Heart left ventricle (tissue), 16 donors: ENCODE measurements at regions not wholly inside any gene's neighbourhood (a gene's known extent, or its start where the extent isn't known, plus 50 kb on each side); places are given as distances from the start of the nearest gene placed in this dataset.

ENCODE experiments used
- ATAC-seq, 4 donors: fragments of 200-7000 bp; cut with Tn5 transposase; one replicate each; pipeline ENCODE4 v1.9.1; 2020 to 2022; ENCODE audit warnings: moderate library complexity in 4 of 4, mild to moderate bottlenecking in 3 of 4, moderate number of reproducible peaks in 1 of 4
- DNase-seq, 5 donors: peaks; one replicate each; pipeline ENCODE4 v3.0.0-alpha.2; 2020
- H3K27ac ChIP-seq, 12 donors: fragments of 200-600 bp; sonication (generic) in 4 of 12; one replicate each; pipeline versions ENCODE4 v1.5.0 to v1.8.0; 2016 to 2022; ENCODE audit warnings: mild to moderate bottlenecking in 2 of 12
- H3K27me3 ChIP-seq, 9 donors: fragments of 200-600 bp; sonication (generic) in 2 of 9; one replicate each; pipeline versions ENCODE4 v1.5.1 to v1.8.0; 2016 to 2022; ENCODE audit warnings: mild to moderate bottlenecking in 3 of 9
- H3K36me3 ChIP-seq, 9 donors: fragments of 200-600 bp; sonication (generic) in 2 of 9; one replicate each; pipeline versions ENCODE4 v1.5.0 to v1.8.0; 2018 to 2022; ENCODE audit warnings: mild to moderate bottlenecking in 2 of 9
- H3K4me1 ChIP-seq, 12 donors: fragments of 200-600 bp; sonication (generic) in 4 of 12; one replicate each; pipeline versions ENCODE4 v1.5.0 to v1.8.0; 2016 to 2022; ENCODE audit warnings: mild to moderate bottlenecking in 3 of 12
- H3K4me3 ChIP-seq, 12 donors: fragments of 200-600 bp; sonication (generic) in 4 of 12; one replicate each; pipeline versions ENCODE4 v1.5.0 to v1.8.0; 2017 to 2022; ENCODE audit warnings: mild to moderate bottlenecking in 9 of 12, moderate library complexity in 4 of 12
- H3K9me3 ChIP-seq, 12 donors: fragments of 200-600 bp; sonication (generic) in 4 of 12; one replicate each; pipeline versions ENCODE4 v1.5.0 to v1.8.0; 2016 to 2022; ENCODE audit warnings: mild to moderate bottlenecking in 1 of 12
- POLR2A ChIP-seq, 2 donors: fragments of 450-650 bp; IDR thresholded peaks; one replicate each; pipeline ENCODE4 v1.6.1; 2017; ENCODE audit warnings: antibody characterized with exemption in 2 of 2, mild to moderate bottlenecking in 2 of 2, moderate library complexity in 2 of 2
- WGBS, 4 donors: extraction: QIAGEN DNeasy Blood & Tissue Kit in 2 of 4; methylation state at CpG; one replicate each; pipeline versions ENCODE4 v1.1.5 to v1.1.7; 2013 to 2018; 5-methylcytosine and 5-hydroxymethylcytosine counted together
- intact Hi-C, 10 donors: fragments of 100-400 bp; cut with DNase I; formaldehyde crosslinking; loops; one replicate each; pipeline versions ENCODE4 v1.11.1 to v1.14.2; 2022
- TF ChIP-seq, protein P1 (sequence below), 12 donors: fragments of 200-600 bp; sonication (generic) in 4 of 12; IDR thresholded peaks; one replicate each; pipeline versions ENCODE4 v1.5.0 to v1.8.0; 2018 to 2022; ENCODE audit warnings: antibody characterized with exemption in 12 of 12, mild to moderate bottlenecking in 5 of 12
- donor health status: ischemic (EF 13 %, LVEDD 7.1; RV severe dilation, severe dysfunction).
- donor health status: healthy with polysubstance abuse.
- donor health status: DM: no; HTN: yes; CAD: no.
- donor health status: DM: no; HTN: no; CAD: no.
- donor health status: ischemic (EF 25% LVEDD 6.9; RV normal size, moderate dysfunction).
- donor health status: ischemic (EF 25% LVEDD 5.7; RV mildly dilated, moderate dysfunction).
- donor health status: healthy.
- donor health status: DM: yes; HTN: yes; CAD: no.
- donor health status: ischemic (EF 35%, LVEDD 5.7; RV mildly dilated, moderate dysfunction).
- donor health status: nonischemic (EF 11% LVEDD 7.7; RV severe dilation, severe dysfunction).
- donor health status: DM: yes; HTN: yes; CAD: no.
- donor health status: PGD.
- donor health status: ischemic (EF 29% LVEDD 5.4; RV normal size, mild dysfunction).
- donor health status: nonischemic (EF 23%, LVEDD 6.1; RV moderate dilation, normal function).

DNA sequence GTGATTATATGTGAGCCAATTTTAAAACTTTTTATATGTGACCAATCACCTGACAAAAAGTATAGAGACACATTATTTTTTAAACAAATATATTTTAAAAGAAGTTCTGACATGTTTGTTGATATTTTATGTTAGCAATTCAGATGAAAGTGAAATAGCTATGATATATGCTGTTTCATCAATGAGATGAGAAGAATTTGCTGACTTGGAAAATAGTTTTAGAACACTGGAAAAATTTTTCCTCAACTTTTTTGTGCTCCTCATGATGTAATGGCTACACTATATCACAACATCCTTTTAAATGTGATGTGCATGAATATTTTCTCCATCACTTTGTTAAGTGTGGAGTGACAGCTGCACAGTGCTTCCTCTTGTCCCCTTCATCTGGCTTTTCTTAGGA is 434.0 kb downstream of the PLCL1 start:
- ATAC-seq: no peak
- H3K4me3 ChIP-seq: no peak overlapping the region
- no peak for TF ChIP-seq POLR2A (IDR thresholded peaks at IDR 0.05)
- TF ChIP-seq, protein P1, sequence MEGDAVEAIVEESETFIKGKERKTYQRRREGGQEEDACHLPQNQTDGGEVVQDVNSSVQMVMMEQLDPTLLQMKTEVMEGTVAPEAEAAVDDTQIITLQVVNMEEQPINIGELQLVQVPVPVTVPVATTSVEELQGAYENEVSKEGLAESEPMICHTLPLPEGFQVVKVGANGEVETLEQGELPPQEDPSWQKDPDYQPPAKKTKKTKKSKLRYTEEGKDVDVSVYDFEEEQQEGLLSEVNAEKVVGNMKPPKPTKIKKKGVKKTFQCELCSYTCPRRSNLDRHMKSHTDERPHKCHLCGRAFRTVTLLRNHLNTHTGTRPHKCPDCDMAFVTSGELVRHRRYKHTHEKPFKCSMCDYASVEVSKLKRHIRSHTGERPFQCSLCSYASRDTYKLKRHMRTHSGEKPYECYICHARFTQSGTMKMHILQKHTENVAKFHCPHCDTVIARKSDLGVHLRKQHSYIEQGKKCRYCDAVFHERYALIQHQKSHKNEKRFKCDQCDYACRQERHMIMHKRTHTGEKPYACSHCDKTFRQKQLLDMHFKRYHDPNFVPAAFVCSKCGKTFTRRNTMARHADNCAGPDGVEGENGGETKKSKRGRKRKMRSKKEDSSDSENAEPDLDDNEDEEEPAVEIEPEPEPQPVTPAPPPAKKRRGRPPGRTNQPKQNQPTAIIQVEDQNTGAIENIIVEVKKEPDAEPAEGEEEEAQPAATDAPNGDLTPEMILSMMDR (IDR thresholded peaks at IDR 0.05): no peak
- H3K27me3 ChIP-seq: no peaks in the 10 kb centered on the region
- no peak for DNase-seq
- no peaks in the 10 kb centered on the region for H3K4me1 ChIP-seq
- no peak overlapping the region for H3K27ac ChIP-seq
- H3K36me3 ChIP-seq: no peaks in the 10 kb centered on the region
- no peaks in the 10 kb centered on the region for H3K9me3 ChIP-seq
- intact Hi-C loops: no loop called here

DNA sequence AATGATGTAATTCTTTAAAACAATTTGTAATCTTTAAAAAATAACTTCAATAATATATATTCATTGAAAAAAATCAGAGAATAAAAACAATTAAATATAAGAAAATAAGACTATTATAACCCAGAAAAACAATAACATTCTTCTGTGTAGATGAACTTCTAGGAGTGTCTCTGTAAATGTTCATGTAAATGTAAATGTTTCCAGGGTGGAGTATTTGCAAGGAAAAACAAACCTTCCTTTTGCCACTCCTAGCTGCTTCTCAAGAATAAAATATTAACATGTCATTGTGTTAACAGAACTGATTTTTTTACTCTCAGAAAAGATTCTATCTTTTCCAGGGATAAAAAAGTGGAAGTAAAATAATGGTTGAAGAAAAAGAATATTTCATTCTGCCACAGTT is 431.9 kb downstream of the PLCL1 start:
- no peaks in the 10 kb centered on the region for H3K27me3 ChIP-seq
- no peaks in the 10 kb centered on the region for H3K4me1 ChIP-seq
- H3K9me3 ChIP-seq: no peaks in the 10 kb centered on the region
- H3K27ac ChIP-seq: no peak overlapping the region
- intact Hi-C loops: no loop called here
- no peaks in the 10 kb centered on the region for H3K36me3 ChIP-seq
- no peak for TF ChIP-seq POLR2A (IDR thresholded peaks at IDR 0.05)
- no peak for DNase-seq
- ATAC-seq: no peak
- H3K4me3 ChIP-seq: no peak overlapping the region

DNA sequence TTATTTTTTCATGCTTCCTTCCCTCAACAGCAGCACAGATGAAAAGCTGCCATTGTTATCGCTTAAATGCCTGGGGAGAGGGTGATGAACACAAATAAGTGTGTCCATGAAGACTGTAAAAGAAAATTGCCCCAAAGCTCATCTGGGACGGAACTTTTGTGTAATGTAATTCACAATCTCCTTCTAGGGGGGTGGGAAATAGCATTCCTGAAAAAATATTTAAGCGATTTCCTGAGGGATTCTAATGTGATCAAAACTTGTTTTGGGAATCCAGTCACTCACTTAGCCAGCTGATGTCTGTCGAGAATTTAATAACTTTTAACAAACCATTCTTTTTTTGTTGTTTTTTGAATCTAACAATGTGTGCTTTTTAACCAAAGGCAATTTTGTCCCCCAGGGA is 427.9 kb downstream of the PLCL1 start:
- H3K4me3 ChIP-seq: no peak overlapping the region

DNA sequence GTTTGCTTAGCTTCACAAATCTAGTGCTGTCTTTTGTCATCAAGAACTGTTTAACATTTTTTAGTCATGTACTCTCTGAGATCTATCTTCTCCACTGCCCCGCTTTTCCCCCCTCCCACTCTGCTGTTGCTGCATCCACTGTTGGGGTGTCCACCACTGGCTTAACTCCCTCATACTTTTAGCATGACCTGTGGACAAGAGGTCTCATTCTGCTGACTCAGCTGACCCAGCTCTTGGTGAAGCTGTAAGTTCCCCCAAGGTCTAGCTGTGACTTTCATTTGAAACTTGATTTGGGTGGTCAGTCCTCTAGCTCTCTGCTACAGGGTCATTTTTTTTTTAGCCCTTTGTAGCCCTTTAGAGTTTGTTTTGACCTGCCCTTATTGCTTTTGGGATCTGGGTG is 427.2 kb downstream of the PLCL1 start:
- Histone ChIP-seq H3K27me3 (no peaks in the 10 kb centered on the region), H3K4me3 (no peak overlapping the region), H3K27ac (no peak overlapping the region), H3K9me3 (no peaks in the 10 kb centered on the region), H3K36me3 (no peaks in the 10 kb centered on the region), H3K4me1 (no peaks in the 10 kb centered on the region)
- intact Hi-C loops: no loop called here
- WGBS, 4 donors: 92 to 100% (median 96%) methylated on average over 1 of the region's 1 CpG
- no peak for TF ChIP-seq POLR2A (IDR thresholded peaks at IDR 0.05)
- TF ChIP-seq, protein P1 (IDR thresholded peaks at IDR 0.05): no peak
- ATAC-seq (no peak), DNase-seq (no peak)

More for the DNA sequence above, 427.9 kb downstream of the PLCL1 start:
- H3K27ac ChIP-seq: no peak overlapping the region
- no peak for ATAC-seq
- TF ChIP-seq POLR2A (IDR thresholded peaks at IDR 0.05): no peak
- TF ChIP-seq, protein P1 (IDR thresholded peaks at IDR 0.05): no peak
- DNase-seq: no peak
- no peaks in the 10 kb centered on the region for H3K36me3 ChIP-seq
- intact Hi-C loops: no loop called here
- no peaks in the 10 kb centered on the region for H3K27me3 ChIP-seq
- H3K4me1 ChIP-seq: no peaks in the 10 kb centered on the region
- 58 to 71% (median 62%) methylated on average over 4 of the region's 4 CpGs for WGBS, 4 donors
- H3K9me3 ChIP-seq: no peaks in the 10 kb centered on the region

DNA sequence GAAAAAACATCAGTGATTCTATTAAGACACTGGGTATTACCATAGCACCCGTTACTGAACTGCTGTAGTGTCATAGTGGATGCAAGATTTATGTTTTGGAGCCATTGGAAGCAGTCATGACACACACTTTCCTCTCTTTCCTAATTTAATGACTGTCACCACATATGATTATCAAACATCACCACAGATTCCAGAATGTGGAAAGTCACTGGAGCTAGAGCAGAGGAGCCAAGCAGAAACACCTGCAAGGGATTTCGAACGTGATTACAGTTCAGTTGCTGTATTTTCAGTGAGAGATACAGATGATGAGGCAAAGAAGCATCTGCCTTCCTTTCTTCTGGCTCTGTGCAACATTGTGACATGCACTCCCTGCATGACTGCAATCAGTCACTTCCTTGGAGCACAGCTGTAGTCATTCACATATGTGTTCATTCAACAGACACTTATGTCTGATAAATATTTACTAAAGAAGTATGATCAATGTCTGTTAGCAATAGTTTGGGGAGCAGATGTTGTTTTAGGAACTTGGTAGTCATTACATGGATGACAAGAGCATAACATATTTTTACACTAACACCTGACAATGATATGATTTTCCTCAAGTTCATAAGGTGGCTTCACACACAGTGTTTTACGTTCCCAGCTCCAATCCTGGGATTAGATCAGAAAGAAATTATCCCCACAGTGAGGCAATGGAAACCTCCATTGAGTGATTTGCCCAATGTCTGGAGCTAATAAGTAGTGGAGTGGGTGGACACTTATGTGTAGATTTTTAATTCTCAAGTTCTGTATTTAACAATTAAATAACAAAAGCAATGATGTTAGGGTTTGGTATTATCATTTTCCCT is 416.6 kb downstream of the PLCL1 start:
- no peaks in the 10 kb centered on the region for H3K36me3 ChIP-seq
- H3K4me1 ChIP-seq: no peaks in the 10 kb centered on the region
- DNase-seq (no peak), ATAC-seq (no peak)
- H3K9me3 ChIP-seq: no peaks in the 10 kb centered on the region
- no peaks in the 10 kb centered on the region for H3K27me3 ChIP-seq
- WGBS, 4 donors: 74 to 85% (median 75%) methylated on average over 4 of the region's 4 CpGs
- no peak overlapping the region for H3K27ac ChIP-seq
- TF ChIP-seq POLR2A (IDR thresholded peaks at IDR 0.05): no peak
- TF ChIP-seq, protein P1 (IDR thresholded peaks at IDR 0.05): no peak
- intact Hi-C loops: no loop called here
- no peak overlapping the region for H3K4me3 ChIP-seq
